Mucosa of descending colon (tissue), 3 donors: ENCODE measurements at regions not wholly inside any gene's neighbourhood (a gene's known extent, or its start where the extent isn't known, plus 50 kb on each side); places are given as distances from the start of the nearest gene placed in this dataset.

Experiments used
- ATAC-seq: fragments of 200-7000 bp; cut with Tn5 transposase; one replicate; pipeline ENCODE4 v1.9.1; 2020; ENCODE audit warnings: mild to moderate bottlenecking, moderate library complexity
- DNase-seq, 3 donors: peaks; one replicate each; pipeline ENCODE4 v3.0.0-alpha.2; 2020
- H3K36me3 ChIP-seq: fragments of 200-600 bp; one replicate; pipeline ENCODE4 v1.8.0; 2021; ENCODE audit warnings: low read depth, mild to moderate bottlenecking
- H3K4me1 ChIP-seq: fragments of 200-600 bp; one replicate; pipeline ENCODE4 v1.8.0; 2021; ENCODE audit warnings: low read depth, mild to moderate bottlenecking
- H3K4me3 ChIP-seq: fragments of 200-600 bp; one replicate; pipeline ENCODE4 v1.8.0; 2021; ENCODE audit warnings: mild to moderate bottlenecking
- H3K9me3 ChIP-seq: fragments of 200-600 bp; one replicate; pipeline ENCODE4 v1.8.0; 2021; ENCODE audit warnings: mild to moderate bottlenecking
- CTCF ChIP-seq: fragments of 200-600 bp; IDR thresholded peaks from one replicate; pipeline ENCODE4 v1.8.0; 2022; ENCODE audit warnings: antibody characterized with exemption, mild to moderate bottlenecking
- intact Hi-C, 2 donors: fragments of 100-400 bp; cut with DNase I in 1 of 2; cut with micrococcal nuclease in 1 of 2; formaldehyde crosslinking; loops; one replicate each; pipeline versions ENCODE4 v1.11.0 to v1.11.1; 2022; cut with DNase I, micrococcal nuclease
- donor health status: DM: no; HTN: no; CAD: no; lungs with moderate emphysema.
- donor health status: DM: no; HTN: no; CAD: no.
- donor health status: DM: no; HTN: yes; CAD: no.

- no peak overlapping the region for H3K4me3 ChIP-seq
- intact Hi-C loops, result no loop called here
- DNase-seq (no peak), ATAC-seq (no peak)
- no peak for TF ChIP-seq CTCF
- no peaks in the 10 kb centered on the region for H3K36me3 ChIP-seq
- no peaks in the 10 kb centered on the region for H3K4me1 ChIP-seq
- no peaks in the 10 kb centered on the region for H3K9me3 ChIP-seq
Measured at GRCh38 chr10:55464083-55464482, 663.1 kb upstream of the PCDH15 start.

DNA sequence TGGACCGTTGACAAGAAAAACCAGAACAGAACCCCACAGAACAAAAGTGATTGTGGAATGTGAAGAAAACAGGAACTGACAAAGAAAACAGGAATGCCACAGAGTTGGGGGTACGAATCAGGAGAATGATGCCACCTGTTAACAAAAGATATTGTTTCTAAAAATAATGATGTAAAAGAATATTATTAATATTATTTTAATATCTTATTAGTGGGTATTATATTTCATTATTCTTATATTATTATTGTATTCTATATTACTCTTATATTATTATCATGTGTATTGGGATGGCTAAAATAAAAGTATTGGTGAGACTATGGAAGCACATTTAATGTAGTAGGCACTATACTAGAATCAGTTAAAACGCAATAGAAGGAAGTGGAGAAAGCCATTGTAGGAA lies 659.0 kb upstream of the PCDH15 start:
- no peaks in the 10 kb centered on the region for H3K36me3 ChIP-seq
- intact Hi-C loops, result no loop called here
- no peak for DNase-seq
- no peak for TF ChIP-seq CTCF
- no peak overlapping the region for H3K4me3 ChIP-seq
- no peaks in the 10 kb centered on the region for H3K4me1 ChIP-seq
- no peak for ATAC-seq
- no peaks in the 10 kb centered on the region for H3K9me3 ChIP-seq

DNA sequence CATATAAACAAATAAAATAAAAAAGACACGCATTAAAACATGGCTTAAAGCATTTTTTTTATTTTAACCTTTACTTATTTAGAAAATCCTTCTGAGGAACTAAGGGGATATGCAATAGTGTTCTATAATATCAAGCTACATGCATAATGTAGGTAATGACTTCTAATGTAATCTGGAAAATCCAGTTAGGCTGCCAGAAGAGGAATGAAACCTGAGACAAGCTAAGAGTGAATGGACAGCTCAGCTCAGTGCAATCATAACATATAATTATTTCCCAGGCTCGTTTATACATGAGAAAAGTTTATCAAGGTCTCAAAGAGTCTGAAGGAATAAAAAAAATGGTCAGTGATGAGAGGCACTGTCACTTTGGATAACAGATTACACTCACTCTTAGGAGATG lies 649.0 kb upstream of the PCDH15 start:
- no peaks in the 10 kb centered on the region for H3K9me3 ChIP-seq
- DNase-seq, result no peak
- H3K4me1 ChIP-seq, result no peaks in the 10 kb centered on the region
- no peak overlapping the region for H3K4me3 ChIP-seq
- intact Hi-C loops, result no loop called here
- no peaks in the 10 kb centered on the region for H3K36me3 ChIP-seq
- TF ChIP-seq CTCF, result no peak
- ATAC-seq, result no peak

DNA sequence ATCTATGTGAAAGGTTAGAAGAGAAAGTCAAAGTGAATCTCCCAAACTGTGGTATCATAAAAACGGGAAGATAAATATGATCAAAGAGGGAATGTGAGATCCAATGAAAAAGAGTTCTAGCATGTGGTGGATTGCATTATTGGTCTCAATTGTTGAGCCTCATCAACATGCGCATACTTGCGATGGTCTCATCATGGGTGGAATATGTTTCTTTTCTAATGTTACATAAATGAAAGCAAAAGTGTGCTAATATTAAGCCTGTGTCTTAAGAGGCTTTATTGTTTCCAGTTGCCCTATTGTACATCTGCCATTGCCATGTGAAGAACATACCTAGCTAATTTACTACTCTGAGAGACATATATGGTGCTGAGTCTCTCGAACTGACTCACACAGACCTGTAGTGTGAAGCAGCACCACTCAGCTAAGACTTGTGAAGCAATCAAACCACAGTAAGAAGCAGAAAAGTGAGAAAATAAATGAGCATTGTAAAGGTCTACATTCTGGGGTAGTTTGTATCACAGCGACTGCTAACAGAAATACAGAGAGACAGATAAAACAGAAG lies 645.5 kb upstream of the PCDH15 start:
- H3K36me3 ChIP-seq, result no peaks in the 10 kb centered on the region
- ATAC-seq, result no peak
- H3K4me3 ChIP-seq, result no peak overlapping the region
- no peaks in the 10 kb centered on the region for H3K9me3 ChIP-seq
- no peak for DNase-seq
- intact Hi-C loops, result no loop called here
- no peaks in the 10 kb centered on the region for H3K4me1 ChIP-seq
- no peak for TF ChIP-seq CTCF

DNA sequence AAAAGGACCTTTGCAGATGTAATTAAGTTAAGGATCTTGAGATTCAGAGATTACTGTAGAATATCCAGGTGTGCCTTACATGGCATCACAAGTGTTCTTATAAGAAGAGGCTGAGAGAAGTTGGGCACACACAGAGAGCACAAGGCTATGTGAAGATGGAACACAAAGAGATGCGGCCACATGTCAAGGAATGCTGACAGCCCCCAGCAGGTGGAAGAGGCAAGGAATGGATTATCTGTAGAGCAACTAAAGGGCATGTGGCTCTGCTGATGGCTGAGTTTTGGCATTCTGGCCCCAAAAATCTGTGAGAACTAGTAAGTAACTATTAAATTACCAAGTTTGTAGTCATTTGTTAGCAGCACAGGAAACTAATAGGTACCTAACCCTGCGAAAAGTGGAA lies 640.7 kb upstream of the PCDH15 start:
- Histone ChIP-seq H3K36me3 (no peaks in the 10 kb centered on the region), H3K9me3 (no peaks in the 10 kb centered on the region), H3K4me3 (no peak overlapping the region), H3K4me1 (no peaks in the 10 kb centered on the region)
- intact Hi-C loops, result no loop called here
- ATAC-seq (no peak), DNase-seq (no peak)
- TF ChIP-seq CTCF, result no peak

- Histone ChIP-seq H3K36me3 (no peaks in the 10 kb centered on the region), H3K4me3 (no peak overlapping the region), H3K4me1 (no peaks in the 10 kb centered on the region), H3K9me3 (no peaks in the 10 kb centered on the region)
- DNase-seq, result peak in 1 of 3 donors; percentile 25
- no peak for TF ChIP-seq CTCF
- ATAC-seq, result no peak
- intact Hi-C loops, result no loop called here
Measured at GRCh38 chr10:55426138-55426537, 625.1 kb upstream of the PCDH15 start.
